RWPE2 (cell line): ENCODE measurements at regions not wholly inside any gene's neighbourhood (a gene's known extent, or its start where the extent isn't known, plus 50 kb on each side); places are given as distances from the start of the nearest gene placed in this dataset.

Source experiments
- ATAC-seq: fragments of 200-7000 bp; cut with Tn5 transposase; 3 replicates; pipeline ENCODE4 v1.9.1; 2021; ENCODE audit warnings: low read depth
- DNase-seq: peaks from one replicate; pipeline ENCODE4 v3.0.0-alpha.2; 2020; ENCODE audit warnings: low spot score
- H3K27ac ChIP-seq: fragments of 450-650 bp; 2 replicates; pipeline ENCODE4 v1.5.1; 2017; ENCODE audit warnings: mild to moderate bottlenecking; ENCODE audit not compliant: poor library complexity, severe bottlenecking
- H3K27me3 ChIP-seq: fragments of 250-450 bp; sonication (Bioruptor Pico); 2 replicates; pipeline ENCODE4 v1.5.1; 2021; ENCODE audit warnings: mild to moderate bottlenecking, moderate library complexity; ENCODE audit not compliant: insufficient read depth, poor library complexity, severe bottlenecking
- H3K36me3 ChIP-seq: fragments of 250-450 bp; sonication (Bioruptor Pico); 2 replicates; pipeline ENCODE4 v1.5.1; 2020; ENCODE audit warnings: low read depth, mild to moderate bottlenecking, moderate library complexity
- H3K4me1 ChIP-seq: fragments of 250-450 bp; sonication (Bioruptor Pico); 2 replicates; pipeline ENCODE4 v1.5.1; 2021; ENCODE audit warnings: mild to moderate bottlenecking, moderate library complexity; ENCODE audit not compliant: insufficient read depth, poor library complexity, severe bottlenecking
- H3K4me3 ChIP-seq: fragments of 250-450 bp; sonication (Bioruptor Pico); 2 replicates; pipeline ENCODE4 v1.5.1; 2021; ENCODE audit warnings: mild to moderate bottlenecking, moderate library complexity; ENCODE audit not compliant: severe bottlenecking
- H3K9me3 ChIP-seq: fragments of 250-450 bp; sonication (Bioruptor Pico); 2 replicates; pipeline ENCODE4 v1.5.1; 2021; ENCODE audit warnings: mild to moderate bottlenecking, moderate library complexity; ENCODE audit not compliant: severe bottlenecking
- TF ChIP-seq, protein P1 (sequence below): fragments of 450-650 bp; IDR thresholded peaks from one replicate; pipeline ENCODE4 v1.5.1; 2017; ENCODE audit warnings: mild to moderate bottlenecking, moderate library complexity; ENCODE audit not compliant: poor library complexity, severe bottlenecking

DNA sequence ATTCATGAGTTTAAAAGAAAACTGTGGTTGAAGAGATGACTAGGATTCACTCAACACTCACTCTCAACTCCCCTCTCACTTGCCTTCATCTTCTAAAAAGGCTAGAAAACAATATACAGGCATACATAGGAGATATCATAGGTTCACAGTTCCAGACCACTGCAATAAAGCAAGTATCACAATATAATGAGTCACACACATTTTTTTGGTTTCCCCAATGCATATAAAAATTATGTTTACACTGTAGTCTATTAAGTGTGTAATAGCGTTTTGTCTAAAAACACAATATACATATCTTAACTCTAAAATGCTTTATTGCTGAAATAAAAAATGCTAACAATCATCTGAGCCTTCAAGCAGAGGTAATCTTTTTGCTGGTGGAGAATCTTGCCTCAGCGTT is 104.9 kb upstream of the PDE1C start:
- Histone ChIP-seq H3K4me3 (no peak overlapping the region), H3K9me3 (no peaks in the 10 kb centered on the region), H3K36me3 (no peaks in the 10 kb centered on the region), H3K4me1 (no peaks in the 10 kb centered on the region), H3K27me3 (no peaks in the 10 kb centered on the region), H3K27ac (no peak overlapping the region)
- DNase-seq (no peak), ATAC-seq (no peak)
- TF ChIP-seq, protein P1, sequence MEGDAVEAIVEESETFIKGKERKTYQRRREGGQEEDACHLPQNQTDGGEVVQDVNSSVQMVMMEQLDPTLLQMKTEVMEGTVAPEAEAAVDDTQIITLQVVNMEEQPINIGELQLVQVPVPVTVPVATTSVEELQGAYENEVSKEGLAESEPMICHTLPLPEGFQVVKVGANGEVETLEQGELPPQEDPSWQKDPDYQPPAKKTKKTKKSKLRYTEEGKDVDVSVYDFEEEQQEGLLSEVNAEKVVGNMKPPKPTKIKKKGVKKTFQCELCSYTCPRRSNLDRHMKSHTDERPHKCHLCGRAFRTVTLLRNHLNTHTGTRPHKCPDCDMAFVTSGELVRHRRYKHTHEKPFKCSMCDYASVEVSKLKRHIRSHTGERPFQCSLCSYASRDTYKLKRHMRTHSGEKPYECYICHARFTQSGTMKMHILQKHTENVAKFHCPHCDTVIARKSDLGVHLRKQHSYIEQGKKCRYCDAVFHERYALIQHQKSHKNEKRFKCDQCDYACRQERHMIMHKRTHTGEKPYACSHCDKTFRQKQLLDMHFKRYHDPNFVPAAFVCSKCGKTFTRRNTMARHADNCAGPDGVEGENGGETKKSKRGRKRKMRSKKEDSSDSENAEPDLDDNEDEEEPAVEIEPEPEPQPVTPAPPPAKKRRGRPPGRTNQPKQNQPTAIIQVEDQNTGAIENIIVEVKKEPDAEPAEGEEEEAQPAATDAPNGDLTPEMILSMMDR = no peak

DNA sequence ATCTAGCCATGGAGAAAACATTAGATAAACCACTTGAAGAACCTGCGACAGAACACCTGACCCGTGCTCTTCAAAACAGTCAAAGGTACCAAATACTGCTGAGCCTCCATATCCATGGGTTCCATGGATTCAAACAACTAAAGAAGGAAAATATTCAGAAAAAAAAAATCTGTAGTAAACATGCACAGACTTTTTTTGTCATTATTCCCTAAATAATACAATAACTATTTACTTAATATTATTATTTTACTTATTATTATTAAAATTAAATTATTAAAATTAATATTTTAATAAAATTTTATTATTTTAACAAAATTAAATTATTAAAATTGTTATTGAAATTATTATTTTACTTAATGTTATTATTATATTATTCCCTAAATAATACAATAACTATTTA is 101.0 kb upstream of the PDE1C start:
- TF ChIP-seq, protein P1 = no peak
- Histone ChIP-seq H3K27me3 (no peaks in the 10 kb centered on the region), H3K36me3 (no peaks in the 10 kb centered on the region), H3K9me3 (no peaks in the 10 kb centered on the region), H3K4me3 (no peak overlapping the region), H3K27ac (no peak overlapping the region), H3K4me1 (no peaks in the 10 kb centered on the region)
- DNase-seq = no peak
- no peak for ATAC-seq

DNA sequence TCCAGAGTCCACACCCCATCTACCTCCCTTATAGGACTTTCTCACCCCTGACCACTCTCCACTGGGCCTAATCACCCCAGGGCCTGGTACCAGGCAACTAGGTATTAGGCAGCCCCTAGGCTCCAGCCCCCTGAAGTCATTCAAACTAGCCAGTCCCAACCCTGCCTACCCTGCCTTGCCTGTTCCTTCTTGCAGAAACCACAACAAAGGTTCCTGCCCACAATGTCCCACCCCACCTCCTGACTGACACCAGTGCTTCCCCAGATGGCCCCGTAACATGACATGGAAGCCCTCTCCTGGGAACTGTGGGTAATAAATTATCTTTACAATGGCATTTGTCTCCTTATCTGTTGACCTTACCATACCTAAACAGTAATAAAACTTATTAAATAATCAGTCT is 100.6 kb upstream of the PDE1C start:
- Histone ChIP-seq H3K36me3 (no peaks in the 10 kb centered on the region), H3K4me3 (no peak overlapping the region), H3K27ac (no peak overlapping the region), H3K9me3 (no peaks in the 10 kb centered on the region), H3K4me1 (no peaks in the 10 kb centered on the region), H3K27me3 (no peaks in the 10 kb centered on the region)
- DNase-seq = no peak
- no peak for ATAC-seq
- TF ChIP-seq, protein P1 = no peak

DNA sequence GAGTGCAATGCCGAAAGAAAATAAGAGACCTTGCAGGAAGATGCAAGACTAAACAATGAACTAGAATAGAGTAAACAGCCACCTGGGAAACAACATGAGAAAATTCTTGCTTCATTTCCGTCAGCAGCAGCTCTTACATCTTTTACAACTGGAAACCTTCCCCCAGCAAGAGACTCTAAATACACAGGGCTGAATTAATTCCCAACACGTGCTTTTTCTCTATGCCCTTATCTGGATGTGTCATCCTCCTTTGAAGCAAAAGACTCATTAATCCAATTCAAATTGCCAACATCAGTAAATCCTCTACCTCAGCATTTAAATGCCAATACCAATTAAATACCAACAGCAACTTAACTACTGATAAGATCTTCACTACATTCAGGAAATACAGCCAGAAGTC is 99.0 kb upstream of the PDE1C start:
- Histone ChIP-seq H3K4me1 (no peaks in the 10 kb centered on the region), H3K36me3 (no peaks in the 10 kb centered on the region), H3K9me3 (no peaks in the 10 kb centered on the region), H3K27ac (no peak overlapping the region), H3K4me3 (no peak overlapping the region), H3K27me3 (no peaks in the 10 kb centered on the region)
- DNase-seq (no peak), ATAC-seq (no peak)
- TF ChIP-seq, protein P1 = no peak

DNA sequence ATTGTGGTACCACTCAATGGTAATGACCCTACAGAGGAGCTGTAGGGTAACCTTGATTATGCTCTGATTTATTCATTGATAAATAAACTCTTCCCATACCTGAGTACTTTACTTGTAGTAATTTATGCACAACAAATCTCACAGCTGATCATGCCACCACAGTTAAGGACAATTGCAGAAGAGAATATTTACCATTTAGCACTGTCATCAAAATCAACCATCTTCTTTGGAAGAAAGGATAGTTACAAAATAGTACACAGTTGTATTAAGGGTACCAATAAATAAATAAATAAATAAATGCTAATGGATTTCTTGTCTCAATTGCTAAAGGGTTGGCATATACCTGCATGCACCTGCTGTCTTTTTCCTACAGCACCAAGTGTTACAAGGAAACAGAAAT is 97.6 kb upstream of the PDE1C start:
- Histone ChIP-seq H3K4me1 (peaks cover 9% of the 10 kb centered on the region), H3K36me3 (no peaks in the 10 kb centered on the region), H3K4me3 (no peak overlapping the region), H3K27me3 (no peaks in the 10 kb centered on the region), H3K27ac (no peak overlapping the region), H3K9me3 (no peaks in the 10 kb centered on the region)
- DNase-seq = no peak
- no peak for ATAC-seq
- TF ChIP-seq, protein P1 = no peak
